B cell (primary cell): ENCODE measurements at regions not wholly inside any gene's neighbourhood (a gene's known extent, or its start where the extent isn't known, plus 50 kb on each side); places are given as distances from the start of the nearest gene placed in this dataset.

Experiments
- ATAC-seq: fragments of 200-7000 bp; cut with Tn5 transposase; one replicate; pipeline ENCODE4 v1.10.0; 2021; ENCODE audit warnings: low read depth, mild to moderate bottlenecking, moderate number of reproducible peaks, moderate library complexity
- CTCF ChIA-PET: fragments of 350-600 bp; sonication (Branson Sonifier 250); formaldehyde crosslinking; loops from one replicate; lab custom pipeline; 2021; ENCODE audit warnings: antibody characterized with exemption, inconsistent platforms; lab: Charles Lee
- POLR2A ChIA-PET: fragments of 350-600 bp; sonication (Branson Sonifier 250); formaldehyde crosslinking; loops from one replicate; lab custom pipeline; 2021; ENCODE audit warnings: antibody characterized with exemption; lab: Charles Lee
- DNase-seq: peaks from one replicate; pipeline ENCODE4 v3.0.0; 2013
- H2AFZ ChIP-seq: 2 replicates; pipeline ENCODE4 v1.6.1; 2012; ENCODE audit warnings: mild to moderate bottlenecking, low read depth, low read length; ENCODE audit not compliant: insufficient read depth, poor library complexity, severe bottlenecking
- H3K27ac ChIP-seq, 2 donors: 1 replicate in 1 of 2; 2 replicates in 1 of 2; pipeline ENCODE4 v1.5.1; 2012 to 2013; ENCODE audit warnings: low read length in 2 of 2, mild to moderate bottlenecking in 2 of 2, moderate library complexity in 1 of 2
- H3K27me3 ChIP-seq, 4 experiments: fragments of 200-600 bp in 1 of 4; sonication (generic) in 1 of 4; replicated peaks in 1 of 4; 1 replicate in 2 of 4; 2 replicates in 2 of 4; pipeline versions ENCODE4 v1.6.1 to v1.7.0; 2013 to 2016; ENCODE audit warnings: low read length in 3 of 4, mild to moderate bottlenecking in 2 of 4, mixed read lengths in 1 of 4, moderate library complexity in 1 of 4; ENCODE audit not compliant: insufficient read depth in 4 of 4, control insufficient read depth in 3 of 4; ENCODE audit errors: control extremely low read depth in 1 of 4
- H3K36me3 ChIP-seq, 2 experiments: replicated peaks in 1 of 2; 1 replicate in 1 of 2; 2 replicates in 1 of 2; pipeline versions ENCODE4 v1.6.1 to v1.7.1; 2013; ENCODE audit warnings: low read length in 1 of 2; ENCODE audit not compliant: insufficient read depth in 2 of 2, control insufficient read depth in 1 of 2; ENCODE audit errors: control extremely low read depth in 1 of 2, extremely low read depth in 1 of 2
- H3K4me1 ChIP-seq, 2 donors: fragments of 200-600 bp in 1 of 2; sonication (generic) in 1 of 2; 1 replicate in 1 of 2; 2 replicates in 1 of 2; pipeline versions ENCODE4 v1.5.1 to v1.6.1; 2013 to 2017; ENCODE audit warnings: low read length in 2 of 2; ENCODE audit not compliant: control insufficient read depth in 2 of 2, insufficient read depth in 2 of 2
- H3K4me2 ChIP-seq: replicated peaks from 2 replicates; pipeline ENCODE3; 2012; ENCODE audit warnings: mild to moderate bottlenecking, low read depth, low read length; ENCODE audit not compliant: poor library complexity, severe bottlenecking
- H3K4me3 ChIP-seq, 5 experiments: fragments of 200-600 bp in 1 of 5; sonication (generic) in 1 of 5; 1 replicate in 3 of 5; 2 replicates in 2 of 5; pipeline versions ENCODE4 v1.5.1 to v1.7.0; 2011 to 2016; ENCODE audit warnings: low read length in 4 of 5, mild to moderate bottlenecking in 4 of 5, low read depth in 2 of 5, control low read depth in 1 of 5, moderate library complexity in 1 of 5; ENCODE audit not compliant: insufficient read depth in 1 of 5; ENCODE audit errors: control extremely low read depth in 1 of 5, extremely low read depth in 1 of 5
- H3K79me2 ChIP-seq: fragments of 200-600 bp; sonication (generic); one replicate; pipeline ENCODE4 v1.6.0; 2016; ENCODE audit warnings: low read length; ENCODE audit not compliant: control insufficient read depth, insufficient read depth
- H3K9ac ChIP-seq: fragments of 200-600 bp; sonication (generic); 2 replicates; pipeline ENCODE4 v1.6.1; 2017; ENCODE audit warnings: mild to moderate bottlenecking, low read length, moderate library complexity
- H3K9me3 ChIP-seq, 3 donors: one replicate each; pipeline versions ENCODE4 v1.6.1 to v1.7.1; 2013; ENCODE audit warnings: low read length in 2 of 3; ENCODE audit not compliant: control insufficient read depth in 2 of 3, insufficient read depth in 1 of 3; ENCODE audit errors: control extremely low read depth in 1 of 3
- H4K20me1 ChIP-seq: 2 replicates; pipeline ENCODE4 v1.6.0; 2012; ENCODE audit warnings: mild to moderate bottlenecking, low read length; ENCODE audit not compliant: insufficient read depth, control insufficient read depth, poor library complexity, severe bottlenecking
- H3K27ac Mint-ChIP-seq: one replicate; pipeline ENCODE4 v1.8.0; 2021; ENCODE audit warnings: mixed read lengths
- H3K27me3 Mint-ChIP-seq: one replicate; pipeline ENCODE4 v1.8.0; 2021; ENCODE audit warnings: mixed read lengths
- H3K4me1 Mint-ChIP-seq: one replicate; pipeline ENCODE4 v1.8.0; 2021; ENCODE audit warnings: mixed read lengths
- H3K4me3 Mint-ChIP-seq: one replicate; pipeline ENCODE4 v1.8.0; 2021; ENCODE audit warnings: mixed read lengths
- H3K9me3 Mint-ChIP-seq: one replicate; pipeline ENCODE4 v1.8.0; 2022; ENCODE audit warnings: mixed read lengths; ENCODE audit not compliant: insufficient read depth
- EZH2 ChIP-seq: IDR thresholded peaks from 2 replicates; pipeline ENCODE4 v1.6.1; 2012; ENCODE audit warnings: borderline replicate concordance, low read depth, mild to moderate bottlenecking, moderate library complexity, low read length; ENCODE audit not compliant: insufficient read depth, poor library complexity, severe bottlenecking
- WGBS: methylation state at CpG from one replicate; pipeline ENCODE4 v1.1.5; 2013; ENCODE audit warnings: missing lambda C conversion rate; ENCODE audit not compliant: insufficient coverage; 5-methylcytosine and 5-hydroxymethylcytosine counted together
- intact Hi-C: fragments of 100-400 bp; cut with micrococcal nuclease; formaldehyde crosslinking; loops from one replicate; pipeline ENCODE4 v1.10.0; 2022
- TF ChIP-seq, protein P1 (sequence below): fragments of 200-600 bp; IDR thresholded peaks from one replicate; pipeline ENCODE4 v1.8.0; 2022; ENCODE audit warnings: antibody characterized with exemption, mild to moderate bottlenecking

DNA sequence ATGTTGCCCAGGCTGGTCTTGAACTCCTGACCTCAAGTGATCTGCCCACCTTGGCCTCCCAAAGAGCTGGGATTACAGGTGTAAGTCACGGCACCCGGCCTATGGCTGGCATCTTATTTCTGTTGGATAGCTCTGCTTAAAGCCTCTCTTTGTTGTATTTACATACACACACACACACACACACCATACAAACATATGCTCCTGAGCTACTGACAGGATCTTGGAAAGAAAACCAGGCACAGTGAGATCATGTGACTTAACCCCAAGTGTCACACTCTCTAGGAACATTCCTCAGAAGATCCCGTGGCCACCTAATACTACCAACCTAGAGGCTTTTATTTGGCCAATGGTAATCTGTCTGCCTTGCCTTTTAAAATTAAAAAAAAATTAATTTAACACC lies 85.1 kb upstream of the HAAO start:
- H3K27me3 Mint-ChIP-seq, result no peaks in the 10 kb centered on the region
- peaks cover 3% of the 10 kb centered on the region for H3K4me1 Mint-ChIP-seq
- intact Hi-C loops, result no loop called here
- H3K4me3 ChIP-seq, result no peak overlapping the region
- no peak for DNase-seq
- no CpG with 5 or more reads among the region's 3 CpGs for WGBS
- no peak for TF ChIP-seq EZH2
- TF ChIP-seq, protein P1, sequence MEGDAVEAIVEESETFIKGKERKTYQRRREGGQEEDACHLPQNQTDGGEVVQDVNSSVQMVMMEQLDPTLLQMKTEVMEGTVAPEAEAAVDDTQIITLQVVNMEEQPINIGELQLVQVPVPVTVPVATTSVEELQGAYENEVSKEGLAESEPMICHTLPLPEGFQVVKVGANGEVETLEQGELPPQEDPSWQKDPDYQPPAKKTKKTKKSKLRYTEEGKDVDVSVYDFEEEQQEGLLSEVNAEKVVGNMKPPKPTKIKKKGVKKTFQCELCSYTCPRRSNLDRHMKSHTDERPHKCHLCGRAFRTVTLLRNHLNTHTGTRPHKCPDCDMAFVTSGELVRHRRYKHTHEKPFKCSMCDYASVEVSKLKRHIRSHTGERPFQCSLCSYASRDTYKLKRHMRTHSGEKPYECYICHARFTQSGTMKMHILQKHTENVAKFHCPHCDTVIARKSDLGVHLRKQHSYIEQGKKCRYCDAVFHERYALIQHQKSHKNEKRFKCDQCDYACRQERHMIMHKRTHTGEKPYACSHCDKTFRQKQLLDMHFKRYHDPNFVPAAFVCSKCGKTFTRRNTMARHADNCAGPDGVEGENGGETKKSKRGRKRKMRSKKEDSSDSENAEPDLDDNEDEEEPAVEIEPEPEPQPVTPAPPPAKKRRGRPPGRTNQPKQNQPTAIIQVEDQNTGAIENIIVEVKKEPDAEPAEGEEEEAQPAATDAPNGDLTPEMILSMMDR, result no peak
- no peak overlapping the region for H3K4me3 Mint-ChIP-seq
- H2AFZ ChIP-seq, result no peak overlapping the region
- H3K36me3 ChIP-seq, result no peaks in the 10 kb centered on the region
- H3K27ac ChIP-seq, result no peak overlapping the region
- no peak overlapping the region for H3K9ac ChIP-seq
- no peak overlapping the region for H3K4me2 ChIP-seq
- no peaks in the 10 kb centered on the region for H3K79me2 ChIP-seq
- no peaks in the 10 kb centered on the region for H3K9me3 Mint-ChIP-seq
- H3K4me1 ChIP-seq, result no peaks in the 10 kb centered on the region
- no peaks in the 10 kb centered on the region for H4K20me1 ChIP-seq
- ATAC-seq, result no peak
- no peaks in the 10 kb centered on the region for H3K9me3 ChIP-seq
- no peaks in the 10 kb centered on the region for H3K27me3 ChIP-seq
- POLR2A ChIA-PET, result no interaction called here
- no peak overlapping the region for H3K27ac Mint-ChIP-seq
- CTCF ChIA-PET, result no interaction called here

DNA sequence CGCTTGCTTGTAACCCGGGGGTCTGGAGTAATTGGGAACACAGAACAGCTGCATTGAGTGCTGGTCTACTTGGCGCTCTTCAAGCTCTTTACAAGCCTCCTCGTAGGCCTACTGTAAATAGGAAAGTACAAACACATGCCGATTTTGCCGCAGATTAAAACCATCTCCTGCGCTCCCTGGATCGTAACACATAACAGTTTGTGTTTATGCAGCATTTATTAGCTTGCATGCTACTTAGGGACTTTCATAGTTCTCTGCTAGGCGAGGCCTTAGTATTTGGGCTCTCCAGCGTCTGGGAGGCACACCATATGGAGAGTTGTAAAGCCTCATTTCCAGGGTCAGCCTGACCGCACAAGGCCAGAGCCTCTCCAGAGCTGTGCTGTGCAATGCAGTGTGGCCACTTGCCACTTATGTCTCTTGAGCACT lies 84.0 kb upstream of the HAAO start:
- no peak for TF ChIP-seq EZH2
- TF ChIP-seq, protein P1, result no peak
- H3K4me1 ChIP-seq, result no peaks in the 10 kb centered on the region
- H3K27me3 Mint-ChIP-seq, result no peaks in the 10 kb centered on the region
- H3K9me3 Mint-ChIP-seq, result no peaks in the 10 kb centered on the region
- H3K27ac ChIP-seq, result no peak overlapping the region
- no peak overlapping the region for H3K4me2 ChIP-seq
- no peak overlapping the region for H2AFZ ChIP-seq
- 100% methylated on average over 7 of the region's 11 CpGs for WGBS
- no peaks in the 10 kb centered on the region for H4K20me1 ChIP-seq
- intact Hi-C loops, result no loop called here
- no peak for DNase-seq
- peaks cover 3% of the 10 kb centered on the region for H3K4me1 Mint-ChIP-seq
- no peaks in the 10 kb centered on the region for H3K79me2 ChIP-seq
- no peaks in the 10 kb centered on the region for H3K9me3 ChIP-seq
- POLR2A ChIA-PET, result no interaction called here
- CTCF ChIA-PET, result interaction anchor here (1.0 kb wide), 1 partner anchor 12 kb away, joined by 3 read pairs; no protein-coding TSS in a partner anchor
- H3K9ac ChIP-seq, result no peak overlapping the region
- no peaks in the 10 kb centered on the region for H3K36me3 ChIP-seq
- H3K4me3 ChIP-seq, result no peak overlapping the region
- no peak overlapping the region for H3K27ac Mint-ChIP-seq
- no peak for ATAC-seq
- H3K4me3 Mint-ChIP-seq, result no peak overlapping the region
- no peaks in the 10 kb centered on the region for H3K27me3 ChIP-seq
